A549 (cell line): ENCODE measurements at regions not wholly inside any gene's neighbourhood (a gene's known extent, or its start where the extent isn't known, plus 50 kb on each side); places are given as distances from the start of the nearest gene placed in this dataset.

Experiments
- ATAC-seq, 2 experiments: fragments of 200-7000 bp in 1 of 2; fragments of >200 bp in 1 of 2; cut with Nextera tagmentation in 1 of 2; cut with Tn5 transposase in 1 of 2; 3 replicates each; pipeline versions ENCODE4 v1.8.0 to v1.9.1; 2018 to 2020; ENCODE audit warnings: mild to moderate bottlenecking in 1 of 2, moderate library complexity in 1 of 2
- CTCF ChIA-PET: fragments of 300-600 bp; sonication (Branson Sonifier 250); formaldehyde crosslinking; extraction: SDS; loops from one replicate; lab custom pipeline; 2021; ENCODE audit warnings: antibody characterized with exemption, inconsistent platforms; lab: Yijun Ruan, JAX
- POLR2A ChIA-PET: fragments of 350-600 bp; formaldehyde crosslinking; extraction: SDS; loops from one replicate; lab custom pipeline; 2021; ENCODE audit warnings: antibody characterized with exemption, inconsistent platforms; lab: Yijun Ruan, JAX
- DNase-seq, 2 experiments: peaks; one replicate each; pipeline versions ENCODE4 v3.0.0 to v3.0.0-alpha.2; 2011 to 2016; ENCODE audit warnings: low read depth in 1 of 2, low spot score in 1 of 2
- FAIRE-seq: peaks from 2 replicates; lab custom pipeline; 2011; peaks lifted over from hg19 to GRCh38; lab: Jason Lieb, UNC
- H3K27ac ChIP-seq, 2 experiments: fragments of >200 bp; sonication (Bioruptor Twin); formaldehyde crosslinking; 3 replicates each; pipeline ENCODE4 v1.5.1; 2016 to 2017
- H3K4me1 ChIP-seq: fragments of >200 bp; sonication (Bioruptor Twin); formaldehyde crosslinking; 3 replicates; pipeline ENCODE4 v1.6.1; 2016
- H3K4me2 ChIP-seq: fragments of >200 bp; sonication (Bioruptor Twin); formaldehyde crosslinking; 3 replicates; pipeline ENCODE4 v1.6.1; 2016
- H3K4me3 ChIP-seq: fragments of >200 bp; sonication (Bioruptor Twin); formaldehyde crosslinking; 3 replicates; pipeline ENCODE4 v1.5.1; 2016
- H3K9me3 ChIP-seq: fragments of >200 bp; sonication (Bioruptor Twin); formaldehyde crosslinking; 3 replicates; pipeline ENCODE4 v1.6.1; 2016
- ATOH8 ChIP-seq: fragments of 250-450 bp; sonication (Bioruptor Pico); IDR thresholded peaks from 2 replicates; pipeline ENCODE4 v1.5.0; 2020; ENCODE audit warnings: low read depth, mild to moderate bottlenecking, moderate library complexity
- BCL3 ChIP-seq: fragments of >200 bp; sonication (Bioruptor Twin); formaldehyde crosslinking; IDR thresholded peaks from 3 replicates; pipeline ENCODE4 v1.6.1; 2016
- CBX2 ChIP-seq: fragments of 200-600 bp; sonication (generic); IDR thresholded peaks from 2 replicates; pipeline ENCODE4 v1.6.1; 2016; ENCODE audit warnings: low read depth, mild to moderate bottlenecking, borderline replicate concordance
- CBX8 ChIP-seq: fragments of 200-600 bp; sonication (generic); IDR thresholded peaks from 2 replicates; pipeline ENCODE4 v1.6.1; 2016
- CEBPB ChIP-seq, 2 experiments: fragments of >200 bp in 1 of 2; sonication (Bioruptor Twin) in 1 of 2; formaldehyde crosslinking in 1 of 2; IDR thresholded peaks; 2 replicates each; pipeline ENCODE4 v1.6.1; 2012 to 2016
- CTCF ChIP-seq: fragments of >200 bp; sonication (Bioruptor Twin); formaldehyde crosslinking; IDR thresholded peaks from 3 replicates; pipeline ENCODE4 v1.5.1; 2016
- EHF ChIP-seq: fragments of 250-450 bp; sonication (Bioruptor Pico); IDR thresholded peaks from 2 replicates; pipeline ENCODE4 v1.5.0; 2020; ENCODE audit warnings: mild to moderate bottlenecking
- EP300 ChIP-seq, 2 experiments: fragments of >200 bp; sonication (Bioruptor Twin); formaldehyde crosslinking; IDR thresholded peaks; 2 replicates in 1 of 2; 3 replicates in 1 of 2; pipeline ENCODE4 v1.6.1; 2016 to 2017
- HMGXB4 ChIP-seq: fragments of 250-450 bp; sonication (Bioruptor Pico); IDR thresholded peaks from 2 replicates; pipeline ENCODE4 v1.5.0; 2021; ENCODE audit warnings: mild to moderate bottlenecking, moderate library complexity, borderline replicate concordance
- HOXA7 ChIP-seq: fragments of 250-450 bp; sonication (Bioruptor Pico); IDR thresholded peaks from 2 replicates; pipeline ENCODE4 v1.5.0; 2020; ENCODE audit warnings: mild to moderate bottlenecking, moderate library complexity
- KDM5A ChIP-seq: fragments of 200-600 bp; sonication (generic); IDR thresholded peaks from 2 replicates; pipeline ENCODE4 v1.6.1; 2016; ENCODE audit warnings: antibody characterized with exemption, mild to moderate bottlenecking
- NFE2L2 ChIP-seq: fragments of 150-350 bp; conservative IDR thresholded peaks from 2 replicates; pipeline ENCODE4 v1.6.1; 2014; ENCODE audit warnings: low read length
- NR3C1 ChIP-seq: fragments of >200 bp; sonication (Bioruptor Twin); formaldehyde crosslinking; IDR thresholded peaks from 3 replicates; pipeline ENCODE4 v1.6.1; 2017
- RFX5 ChIP-seq: fragments of 450-650 bp; IDR thresholded peaks from 2 replicates; pipeline ENCODE4 v1.7.1; 2014; ENCODE audit warnings: antibody characterized with exemption, mild to moderate bottlenecking, moderate library complexity
- SMC3 ChIP-seq: fragments of >200 bp; sonication (Bioruptor Twin); formaldehyde crosslinking; IDR thresholded peaks from 3 replicates; pipeline ENCODE4 v1.6.1; 2018; ENCODE audit warnings: inconsistent platforms
- SREBF2 ChIP-seq: fragments of 450-650 bp; IDR thresholded peaks from 2 replicates; pipeline ENCODE4 v1.6.1; 2014; ENCODE audit warnings: mild to moderate bottlenecking, moderate library complexity
- TFCP2L1 ChIP-seq: fragments of 250-450 bp; sonication (Bioruptor Pico); IDR thresholded peaks from 2 replicates; pipeline ENCODE4 v1.5.0; 2021; ENCODE audit warnings: mild to moderate bottlenecking
- TP53 ChIP-seq: fragments of 250-450 bp; sonication (Bioruptor Pico); IDR thresholded peaks from 2 replicates; pipeline ENCODE4 v1.5.0; 2021; ENCODE audit warnings: mild to moderate bottlenecking, moderate library complexity
- USF2 ChIP-seq: fragments of 450-650 bp; IDR thresholded peaks from 2 replicates; pipeline ENCODE4 v1.6.1; 2014; ENCODE audit warnings: antibody characterized with exemption
- ZFP36 ChIP-seq: fragments of 450-650 bp; IDR thresholded peaks from 2 replicates; pipeline ENCODE4 v1.6.1; 2014; ENCODE audit warnings: borderline replicate concordance; ENCODE audit not compliant: partially characterized antibody
- ZSCAN20 ChIP-seq: fragments of 250-450 bp; sonication (Bioruptor Pico); IDR thresholded peaks from 2 replicates; pipeline ENCODE4 v1.8.0; 2022; ENCODE audit warnings: mild to moderate bottlenecking, moderate library complexity
- WGBS: methylation state at CpG from one replicate; pipeline ENCODE4 v1.1.6; 2017; ENCODE audit errors: missing lambda C conversion rate; 5-methylcytosine and 5-hydroxymethylcytosine counted together

GRCh38 chr11:92061456-92062062, 163.1 kb upstream of the FAT3 start (continued):
- no peak for TF ChIP-seq BCL3

- DNase-seq (no peak), FAIRE-seq (no peak), ATAC-seq (no peak)
- H3K4me3 ChIP-seq = no peak overlapping the region
- no peak overlapping the region for H3K27ac ChIP-seq
- H3K4me1 ChIP-seq = no peaks in the 10 kb centered on the region
- CTCF ChIA-PET = no interaction called here
- TF ChIP-seq CEBPB (IDR thresholded peaks at IDR 0.05) (no peak), CBX2 (no peak), ZSCAN20 (no peak), SMC3 (no peak)
- POLR2A ChIA-PET = no interaction called here
- no peaks in the 10 kb centered on the region for H3K9me3 ChIP-seq
- H3K4me2 ChIP-seq = no peak overlapping the region
- WGBS = 36% methylated on average over 2 of the region's 2 CpGs
Measured at GRCh38 chr11:92057849-92058442, 166.7 kb upstream of the FAT3 start.

GRCh38 chr11:92053216-92053615, 171.4 kb upstream of the FAT3 start:
- no peak for ATAC-seq
- TF ChIP-seq EHF (no peak), CTCF (no peak), HMGXB4 (CRISPR knock-in tag) (no peak), ZFP36 (no peak), NFE2L2 (no peak), ATOH8 (CRISPR knock-in tag) (no peak), TFCP2L1 (CRISPR knock-in tag) (no peak), HOXA7 (CRISPR knock-in tag) (no peak), EP300 (IDR thresholded peaks at IDR 0.05) (no peak), ZSCAN20 (no peak)
- DNase-seq = no peak
- no peak overlapping the region for H3K27ac ChIP-seq
- H3K4me1 ChIP-seq = no peaks in the 10 kb centered on the region
- H3K4me3 ChIP-seq = no peak overlapping the region
- ChIA-PET POLR2A (no interaction called here), CTCF (no interaction called here)
- H3K4me2 ChIP-seq = no peak overlapping the region
- FAIRE-seq = no peak
- no peaks in the 10 kb centered on the region for H3K9me3 ChIP-seq

GRCh38 chr11:92050305-92050704, 174.3 kb upstream of the FAT3 start:
- ChIA-PET CTCF (no interaction called here), POLR2A (no interaction called here)
- no peaks in the 10 kb centered on the region for H3K4me1 ChIP-seq
- no peak overlapping the region for H3K27ac ChIP-seq
- 21% methylated on average over 2 of the region's 2 CpGs for WGBS
- FAIRE-seq (no peak), DNase-seq (no peak), ATAC-seq (no peak)
- no peak for TF ChIP-seq KDM5A
- no peak for TF ChIP-seq SMC3
- TF ChIP-seq SREBF2 = no peak
- no peak for TF ChIP-seq ATOH8 (CRISPR knock-in tag)
- no peak for TF ChIP-seq NR3C1
- TF ChIP-seq RFX5 = no peak
- TF ChIP-seq TP53 (CRISPR knock-in tag) = no peak
- no peak for TF ChIP-seq CBX8
- TF ChIP-seq USF2 = no peak
- no peak overlapping the region for H3K4me3 ChIP-seq
- H3K4me2 ChIP-seq = no peak overlapping the region
- H3K9me3 ChIP-seq = no peaks in the 10 kb centered on the region
